ENCODE measurements at regions not wholly inside any gene's neighbourhood (a gene's known extent, or its start where the extent isn't known, plus 50 kb on each side); places are given as distances from the start of the nearest gene placed in this dataset.

DNA sequence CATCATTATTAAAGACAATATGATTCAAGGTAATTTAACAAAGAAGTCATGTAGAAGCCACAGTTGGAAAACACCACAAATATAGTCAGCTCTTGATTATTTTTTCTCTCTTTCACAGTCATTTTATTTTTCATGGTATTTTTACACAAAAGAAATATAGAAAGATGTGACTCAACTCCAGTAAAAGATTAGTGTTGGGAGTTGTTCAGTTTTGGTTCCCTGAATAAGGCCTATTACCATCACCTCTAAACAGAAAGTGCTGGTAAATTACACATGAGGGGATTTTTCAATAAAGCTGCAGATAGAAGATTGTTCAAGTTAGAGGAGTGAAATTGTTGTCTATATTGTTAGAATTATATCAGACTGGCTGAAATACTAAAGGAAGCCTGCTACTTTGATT lies 107.0 kb downstream of the DDIT4L start:
- DNase-seq: no peak

DNA sequence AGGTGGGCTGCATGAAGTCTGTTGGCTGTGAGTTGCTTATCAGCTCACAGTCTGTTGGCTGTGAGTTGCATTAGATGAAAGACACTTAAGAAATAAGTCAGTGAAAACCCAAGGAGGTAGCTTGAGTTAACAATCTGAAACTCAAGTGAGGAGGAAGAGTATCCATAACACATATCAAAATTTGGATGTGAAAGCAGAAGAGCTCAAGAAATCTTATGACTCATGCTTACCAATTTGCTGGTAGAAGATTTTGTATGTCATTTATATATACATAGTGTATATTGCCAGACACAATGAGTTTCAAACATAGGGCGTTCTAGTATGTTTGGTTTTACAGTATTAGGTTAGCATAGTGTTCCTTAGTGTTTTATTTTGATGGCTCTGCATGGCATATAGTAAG lies 107.4 kb downstream of the DDIT4L start:
- DNase-seq: no peak

DNA sequence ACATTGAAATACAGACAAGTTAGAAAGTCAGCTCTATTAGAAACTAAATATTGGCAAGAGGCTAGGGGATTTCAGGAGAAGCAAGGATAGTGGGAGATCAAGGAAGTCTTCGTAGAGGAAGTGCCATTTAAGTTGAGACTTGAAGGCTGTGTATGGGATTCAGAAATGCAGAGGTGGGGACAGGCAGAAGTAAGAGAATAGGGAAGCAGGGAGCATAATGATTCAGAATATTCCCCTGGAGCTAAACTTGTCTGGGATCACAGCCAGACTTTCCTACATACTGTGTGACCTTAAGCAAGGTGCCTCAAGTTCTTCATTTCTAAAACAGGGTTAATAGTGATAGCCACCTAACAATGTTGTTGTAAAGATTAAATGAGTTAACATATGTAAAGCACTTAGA lies 108.8 kb downstream of the DDIT4L start:
- DNase-seq: no peak

DNA sequence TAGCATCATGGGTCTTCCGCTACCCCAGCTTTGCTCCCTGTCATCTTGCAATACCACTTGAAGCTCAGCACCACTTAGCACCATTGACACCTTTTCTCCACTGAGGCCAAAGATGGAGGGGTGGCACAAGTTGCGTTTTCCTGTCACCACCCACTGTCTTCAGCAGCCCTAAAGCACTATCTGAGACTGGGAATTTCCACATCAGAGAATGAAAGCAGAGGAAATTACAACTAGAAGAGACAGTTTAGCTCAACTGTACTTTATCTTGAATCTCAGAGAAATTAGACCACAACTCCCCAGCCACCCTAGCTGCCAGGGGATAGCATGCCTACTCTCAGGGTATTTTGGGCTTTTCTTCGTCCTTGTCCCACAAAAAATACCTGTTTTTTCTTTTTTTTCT lies 111.0 kb downstream of the DDIT4L start:
- no peak for DNase-seq

DNA sequence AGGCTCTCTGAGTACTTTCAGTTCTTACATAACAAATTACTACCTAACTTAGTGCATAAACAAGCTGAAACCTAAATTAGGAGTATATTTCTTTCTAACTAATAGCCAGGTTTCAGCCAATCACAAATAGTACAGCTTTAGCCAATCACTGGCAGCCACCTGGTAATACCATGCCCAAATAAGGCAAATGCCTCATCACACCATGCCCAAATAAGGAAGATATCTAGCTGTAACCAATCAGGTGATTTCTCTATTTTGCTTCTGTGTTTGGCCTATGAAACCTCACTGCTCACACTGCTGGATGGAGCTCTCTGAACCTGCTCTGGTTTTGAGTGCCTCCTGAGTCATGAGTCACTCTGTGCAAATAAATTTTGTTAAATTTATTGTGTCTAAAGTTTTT lies 113.5 kb downstream of the DDIT4L start:
- no peak for DNase-seq

DNA sequence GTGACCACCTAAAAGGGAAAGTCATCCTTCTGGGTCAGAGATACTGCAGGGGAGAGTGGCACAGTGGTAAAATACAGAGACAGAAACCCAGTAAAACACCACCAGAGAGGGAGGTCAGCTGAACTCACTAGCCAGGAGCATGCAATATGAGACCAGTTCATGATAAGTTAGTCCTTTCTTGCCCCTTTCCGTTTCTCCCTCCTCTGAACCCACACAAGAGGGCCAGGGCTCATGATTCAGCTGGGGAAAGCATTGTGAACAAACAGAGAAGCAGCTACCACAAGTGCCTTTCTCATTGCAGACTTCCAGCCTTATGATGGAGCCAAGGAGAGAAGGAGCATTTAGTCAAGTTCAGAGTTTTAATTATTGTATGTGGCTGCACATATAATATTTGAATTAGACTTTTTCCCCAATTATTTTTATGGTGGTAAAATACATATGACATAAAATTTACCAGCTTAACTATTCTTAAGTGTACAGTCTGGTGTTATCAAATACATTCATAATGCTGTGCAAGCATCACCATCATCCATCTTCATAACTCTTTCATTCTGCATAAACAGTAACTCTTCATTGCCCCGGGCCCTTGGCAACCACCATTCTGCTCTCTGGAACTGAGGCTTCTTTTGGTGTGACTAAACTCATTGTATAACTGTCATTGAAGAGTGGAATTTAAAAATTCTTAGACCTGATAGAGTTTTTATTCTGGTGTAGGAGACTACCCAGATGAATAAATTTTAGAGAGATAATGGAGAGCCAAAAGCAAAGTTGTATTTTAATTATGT lies 114.6 kb downstream of the DDIT4L start:
- no peak for DNase-seq

DNA sequence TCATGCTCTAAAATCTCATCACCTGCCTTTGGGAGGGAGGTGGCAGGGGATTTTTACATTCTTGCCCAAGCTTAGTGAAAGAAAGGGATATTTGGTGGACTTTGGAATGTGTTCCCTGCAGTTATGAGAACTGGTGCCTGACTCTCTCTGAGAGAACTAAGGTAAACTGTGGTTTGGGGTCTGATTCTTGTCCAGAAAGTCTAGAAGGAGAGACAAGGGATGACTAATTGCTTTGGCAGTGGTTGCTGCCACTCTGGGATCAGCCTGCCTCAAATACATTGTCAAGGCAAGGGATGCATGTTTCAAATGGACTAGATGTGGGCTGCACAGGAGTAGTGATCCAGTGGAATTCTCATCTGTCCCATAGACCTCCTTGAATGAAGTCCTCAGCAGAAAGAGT lies 115.2 kb downstream of the DDIT4L start:
- DNase-seq: no peak

DNA sequence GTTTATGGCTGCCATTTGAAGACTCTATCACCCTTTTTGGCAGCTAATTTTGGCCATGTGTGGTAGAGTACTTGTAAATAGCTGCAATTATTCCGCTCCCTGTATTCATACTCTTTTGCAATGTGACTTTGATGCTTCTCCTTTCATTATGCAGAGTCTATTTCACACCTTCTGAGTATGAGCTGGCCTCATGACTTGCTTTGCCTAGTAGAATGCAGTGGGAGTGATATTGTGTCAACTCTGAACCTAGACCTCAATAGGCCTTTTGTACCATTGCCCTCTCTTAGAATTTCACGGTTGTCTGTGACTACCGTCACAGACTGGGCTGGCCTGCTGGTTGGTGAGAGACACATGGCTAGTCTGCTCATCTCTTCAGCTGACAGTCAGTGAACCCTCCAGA lies 118.8 kb downstream of the DDIT4L start:
- DNase-seq: no peak

DNA sequence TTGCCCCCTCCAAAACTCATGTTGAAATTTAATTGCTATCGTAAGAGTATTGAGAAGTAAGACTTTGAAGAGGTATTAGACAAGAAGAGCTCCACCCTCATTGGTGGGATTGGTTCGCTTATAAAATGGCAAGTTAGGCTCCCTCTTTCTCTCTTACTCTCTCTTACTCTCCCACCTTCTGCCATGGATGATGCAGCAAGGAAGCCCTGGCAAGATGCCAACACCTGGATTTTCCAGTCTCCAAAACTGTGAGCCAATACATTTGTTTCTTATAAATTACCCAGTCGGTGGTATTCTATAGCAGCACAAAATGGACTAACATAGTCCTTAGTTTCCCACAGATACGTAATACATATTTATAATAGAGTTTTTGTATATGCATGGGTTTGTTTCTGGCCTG lies 119.4 kb downstream of the DDIT4L start:
- DNase-seq: no peak

DNA sequence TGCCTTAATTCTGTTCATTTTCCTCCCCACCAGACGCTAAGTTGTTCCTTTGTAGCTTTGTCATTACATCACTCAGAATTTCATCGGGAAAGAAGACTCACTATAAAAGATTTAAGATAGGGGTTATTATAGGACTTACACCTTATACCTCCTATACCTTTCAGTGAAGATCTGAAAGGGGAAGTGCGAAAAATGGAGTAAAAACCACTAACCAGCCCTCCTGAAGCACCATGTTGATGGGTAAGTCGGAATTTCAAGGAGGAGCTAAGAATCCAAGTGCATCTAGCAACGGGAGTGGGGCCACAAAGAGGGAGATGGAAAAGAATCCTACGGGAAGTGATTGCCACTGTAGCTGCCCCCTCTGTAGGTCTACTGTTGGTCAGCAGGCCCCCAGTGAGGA lies 119.1 kb upstream of the H2AZ1 start:
- DNase-seq: no peak

DNA sequence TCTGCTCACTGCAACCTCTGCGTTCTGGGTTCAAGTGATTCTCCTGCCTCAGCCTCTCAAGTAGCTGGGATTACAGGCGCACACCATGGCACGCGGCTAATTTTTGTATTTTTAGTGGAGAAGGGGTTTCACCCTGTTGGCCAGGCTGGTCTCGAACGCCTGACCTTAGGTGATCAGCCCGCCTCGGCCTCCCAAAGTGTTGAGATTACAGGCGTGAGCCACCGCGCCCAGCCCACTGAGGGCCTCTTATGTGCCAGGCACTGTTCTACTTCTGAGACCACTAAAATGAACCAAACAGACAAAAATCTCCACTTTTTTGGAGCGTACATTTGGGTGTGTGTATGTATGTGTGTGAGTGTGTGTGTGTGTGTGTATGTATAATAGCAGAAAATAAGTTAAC lies 117.2 kb upstream of the H2AZ1 start:
- no peak for DNase-seq

DNA sequence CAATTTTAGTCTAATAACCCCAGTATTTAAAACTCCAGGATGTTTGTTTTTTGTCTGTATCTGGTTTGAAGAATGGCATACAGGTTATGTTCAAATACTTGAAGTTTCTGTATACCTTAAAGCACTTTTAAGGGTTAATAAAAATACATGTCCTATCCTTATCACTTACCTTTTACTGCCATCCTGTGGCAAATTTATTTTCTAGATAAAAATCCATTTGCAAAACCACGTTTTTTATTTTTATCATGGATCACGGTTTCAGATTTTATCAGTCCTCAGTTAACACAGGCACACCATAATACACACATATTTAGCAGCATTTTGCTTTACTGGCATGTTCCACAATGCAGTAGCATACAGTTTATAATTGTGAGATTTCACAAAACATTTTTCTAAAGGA lies 113.3 kb upstream of the H2AZ1 start:
- no peak for DNase-seq

DNA sequence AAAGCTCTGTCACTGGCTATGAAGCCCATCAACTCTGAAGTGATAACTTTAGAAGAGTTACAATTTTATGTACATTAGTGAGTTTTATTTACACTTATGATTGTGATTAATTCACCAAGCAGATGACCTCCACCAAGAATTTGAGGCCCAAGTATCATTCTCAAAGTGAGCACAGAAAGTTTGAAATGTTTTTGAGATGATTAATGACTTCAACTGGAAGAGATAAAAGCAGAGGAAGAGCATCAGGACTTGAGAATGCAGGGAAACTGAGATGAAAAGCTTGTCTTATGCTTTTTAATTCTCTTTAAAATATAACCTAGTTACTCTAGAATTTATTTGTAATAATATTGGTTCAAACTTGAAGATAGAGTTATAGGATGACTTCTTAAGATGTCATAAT lies 112.8 kb upstream of the H2AZ1 start:
- no peak for DNase-seq

DNA sequence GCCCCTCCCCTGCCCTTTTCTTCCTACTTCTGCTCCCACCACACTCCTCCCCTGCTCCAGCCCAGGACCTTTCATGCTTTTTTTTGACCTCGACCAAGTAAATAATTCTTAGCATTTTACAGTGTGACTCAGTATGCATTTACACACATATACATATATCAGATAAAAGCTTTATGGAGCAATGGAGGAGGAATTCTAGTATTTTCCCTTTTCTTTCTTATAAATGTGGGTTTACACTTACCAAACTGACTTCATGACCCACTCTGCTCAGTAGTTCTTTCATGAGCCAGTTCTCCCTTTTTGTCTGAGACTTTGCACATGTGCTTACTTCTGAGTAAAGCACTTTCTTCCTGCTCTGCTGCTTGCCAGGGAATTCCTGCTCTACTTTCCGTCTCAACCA lies 111.8 kb upstream of the H2AZ1 start:
- no peak for DNase-seq

DNA sequence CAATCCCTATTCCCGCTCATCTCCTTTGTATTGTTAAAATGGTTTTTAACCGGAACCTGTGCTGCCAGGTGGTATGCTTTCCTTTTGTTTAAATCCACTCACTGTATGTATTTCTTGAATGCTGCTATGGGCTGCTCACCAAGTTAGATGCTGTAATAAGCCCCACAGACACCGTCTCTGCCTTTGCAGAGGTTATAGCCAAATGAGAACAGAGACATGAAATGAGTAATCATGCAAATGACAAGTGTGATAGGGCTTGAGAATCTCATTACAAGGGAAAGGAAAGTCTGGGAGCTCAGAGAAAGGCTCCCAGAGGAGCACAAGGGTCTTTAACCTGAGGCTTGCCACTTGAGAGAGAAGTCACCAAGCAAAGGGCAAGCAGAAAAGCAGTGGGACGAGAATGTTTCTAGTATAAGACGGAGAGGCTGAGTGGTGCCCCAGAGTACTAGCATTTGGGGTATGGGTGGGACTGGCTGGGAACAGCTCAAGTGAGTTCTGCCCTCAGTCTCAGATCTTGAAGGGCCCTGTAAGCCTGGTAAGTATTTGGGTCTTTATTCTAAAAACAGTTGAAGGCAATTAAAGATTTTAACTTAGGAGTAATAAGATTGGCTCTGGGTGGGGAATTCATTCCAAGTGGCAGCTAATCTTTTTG lies 110.8 kb upstream of the H2AZ1 start:
- no peak for DNase-seq

DNA sequence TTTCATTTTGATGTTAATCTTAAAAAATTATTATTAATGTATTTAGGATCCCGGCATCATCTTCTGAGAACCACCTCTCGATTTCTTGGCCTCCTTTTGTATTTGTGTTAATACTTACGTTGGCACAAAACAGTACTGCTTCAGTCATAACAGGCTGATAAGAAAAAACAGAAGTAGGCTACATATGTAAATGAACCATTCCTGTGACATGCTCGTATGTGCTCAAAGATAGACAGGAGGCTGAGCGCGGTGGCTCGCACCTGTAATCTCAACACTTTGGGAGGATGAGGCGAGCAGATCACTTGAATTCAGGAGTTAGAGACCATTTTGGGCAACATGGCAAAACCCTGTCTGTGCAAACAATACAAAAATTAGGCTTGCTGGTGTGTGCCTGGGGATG lies 109.4 kb upstream of the H2AZ1 start:
- DNase-seq: no peak

DNA sequence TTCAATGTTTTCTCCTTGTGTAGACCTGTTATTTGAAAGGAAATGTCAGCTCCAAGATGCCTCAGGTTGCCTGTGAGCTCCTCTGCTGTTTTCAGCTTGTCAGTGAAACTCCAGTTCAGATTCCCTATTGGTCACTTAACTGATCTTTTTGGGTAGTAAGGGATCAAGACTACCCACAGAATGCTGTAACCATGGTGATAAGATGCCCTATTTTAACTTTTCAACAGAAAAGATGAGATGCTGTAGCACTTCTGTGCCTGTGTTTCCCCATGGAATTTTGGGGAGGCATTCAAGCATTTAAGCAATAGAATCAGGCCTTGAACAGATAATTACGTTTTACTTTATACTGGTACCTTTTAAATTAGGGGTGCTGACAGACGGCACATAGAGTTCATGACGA lies 106.6 kb upstream of the H2AZ1 start:
- DNase-seq: no peak

DNA sequence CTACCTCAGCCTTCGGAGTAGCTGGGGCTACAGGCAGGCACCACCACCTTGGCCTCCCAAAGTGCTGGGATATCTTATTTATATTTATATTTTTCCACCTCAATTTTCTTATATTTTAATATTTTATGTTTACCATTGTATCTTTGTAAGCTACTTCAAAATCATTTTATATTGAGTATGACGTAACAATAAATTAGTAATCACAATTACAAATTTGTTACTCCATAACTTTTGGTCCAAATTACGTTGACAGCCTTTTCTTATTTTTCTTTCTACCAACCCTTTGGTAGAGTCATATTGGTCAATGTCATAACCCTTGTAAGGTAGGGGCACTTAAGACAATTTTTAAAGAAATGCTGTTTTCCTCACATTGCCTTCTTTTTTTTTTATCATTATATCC lies 104.0 kb upstream of the H2AZ1 start:
- DNase-seq: no peak

DNA sequence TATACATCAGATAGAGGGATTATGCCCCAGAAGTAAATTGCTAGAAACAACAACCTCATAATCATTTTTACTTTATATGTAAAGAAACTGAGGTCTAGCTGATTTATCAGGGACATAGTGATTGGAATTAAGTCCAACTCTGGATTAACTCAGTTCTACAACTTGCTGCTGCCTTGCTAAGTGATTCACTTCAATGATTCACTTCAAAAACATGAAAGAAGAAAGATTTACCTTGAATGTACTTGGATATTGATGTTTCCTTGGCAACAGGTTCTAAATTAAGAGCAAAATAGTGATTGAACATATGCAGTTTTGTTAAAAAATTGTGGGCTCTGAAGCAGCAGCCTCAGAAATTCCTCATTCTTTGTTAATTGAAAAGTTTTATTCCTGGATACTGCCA lies 99.8 kb upstream of the H2AZ1 start:
- DNase-seq: no peak

DNA sequence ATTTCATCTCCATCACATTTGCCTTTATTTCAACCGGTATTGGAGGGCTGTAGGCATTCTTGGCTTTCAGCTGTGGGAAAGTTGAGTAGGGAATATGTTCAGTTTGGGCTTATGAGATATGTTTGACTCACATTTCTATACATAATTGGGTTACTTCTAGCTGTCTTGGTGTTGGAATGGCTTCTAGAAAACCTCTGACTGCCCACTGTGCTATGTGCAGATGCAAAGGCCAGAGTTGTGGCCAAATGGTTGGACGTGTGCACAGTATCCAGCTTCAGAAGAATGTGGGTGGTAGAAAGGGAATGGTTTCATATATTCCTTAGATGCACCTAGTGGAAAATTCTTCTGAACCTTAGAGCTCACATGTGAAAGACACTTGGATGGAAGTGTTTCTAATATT lies 92.6 kb upstream of the H2AZ1 start:
- DNase-seq: no peak

DNA sequence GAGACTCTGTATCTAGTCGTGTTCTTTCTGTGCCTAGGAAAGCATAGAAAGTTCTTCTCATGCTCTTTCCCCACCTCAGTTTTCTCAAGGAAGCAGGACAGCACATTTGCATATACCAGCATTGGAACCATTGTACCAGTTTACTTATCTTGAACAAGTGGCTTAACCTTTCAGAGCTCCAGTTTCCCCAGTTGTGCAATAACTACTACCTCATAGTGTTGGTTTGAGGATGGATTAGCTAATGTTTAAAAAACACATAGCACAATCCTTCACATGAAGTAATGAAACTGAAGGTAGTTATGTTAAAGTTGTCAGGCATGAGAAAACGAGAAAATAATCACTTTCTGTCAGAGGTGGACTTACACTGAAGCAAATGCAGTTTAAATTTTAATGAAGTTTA lies 92.2 kb upstream of the H2AZ1 start:
- DNase-seq: no peak

DNA sequence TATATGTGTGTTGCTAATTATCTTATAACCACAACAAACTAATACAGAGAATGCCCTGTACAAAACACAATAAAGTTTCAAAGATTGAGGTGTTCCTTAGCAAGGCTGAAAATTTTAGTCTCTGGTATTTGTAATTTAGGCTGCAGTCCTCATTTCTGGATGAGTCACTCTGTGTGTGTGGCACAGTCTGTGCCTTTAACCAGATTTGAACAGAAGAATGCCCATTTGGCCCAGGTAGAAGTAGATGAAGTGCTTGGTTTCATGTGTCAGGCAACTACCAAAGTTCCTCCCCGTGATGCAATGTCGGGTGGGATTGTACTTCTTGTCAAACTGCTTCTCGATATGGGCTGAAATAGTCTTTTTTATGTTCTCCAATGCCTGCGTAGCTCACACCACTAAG lies 91.6 kb upstream of the H2AZ1 start:
- DNase-seq: no peak

DNA sequence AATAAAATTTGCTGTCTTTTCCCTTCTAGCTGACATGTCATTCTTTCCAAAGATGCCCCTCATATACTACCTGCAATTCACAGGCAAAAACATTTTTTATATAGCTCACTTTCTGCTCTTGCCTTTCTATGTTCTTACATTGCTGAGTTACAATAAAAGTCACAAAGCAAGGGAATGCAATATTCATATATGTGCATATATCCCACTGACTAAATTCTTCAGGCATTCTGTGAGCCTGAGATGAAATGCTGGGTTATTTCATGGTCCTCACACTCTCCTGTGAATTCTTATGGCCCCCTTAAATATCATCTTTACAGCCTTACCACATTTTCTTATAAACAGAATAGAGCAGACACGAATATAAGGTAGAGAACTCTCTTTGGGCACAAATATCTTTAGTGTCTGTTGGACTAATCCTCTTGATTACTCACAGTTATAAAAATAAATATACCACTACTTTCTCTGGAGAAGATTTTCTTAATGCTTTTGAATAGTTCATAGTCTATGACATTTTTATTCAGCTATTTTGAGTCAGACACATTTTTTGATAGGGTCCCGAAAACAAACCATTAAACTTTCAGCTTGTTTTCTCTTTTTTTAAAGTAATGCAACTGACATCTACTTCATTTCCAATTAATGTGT lies 84.1 kb upstream of the H2AZ1 start:
- DNase-seq: no peak

DNA sequence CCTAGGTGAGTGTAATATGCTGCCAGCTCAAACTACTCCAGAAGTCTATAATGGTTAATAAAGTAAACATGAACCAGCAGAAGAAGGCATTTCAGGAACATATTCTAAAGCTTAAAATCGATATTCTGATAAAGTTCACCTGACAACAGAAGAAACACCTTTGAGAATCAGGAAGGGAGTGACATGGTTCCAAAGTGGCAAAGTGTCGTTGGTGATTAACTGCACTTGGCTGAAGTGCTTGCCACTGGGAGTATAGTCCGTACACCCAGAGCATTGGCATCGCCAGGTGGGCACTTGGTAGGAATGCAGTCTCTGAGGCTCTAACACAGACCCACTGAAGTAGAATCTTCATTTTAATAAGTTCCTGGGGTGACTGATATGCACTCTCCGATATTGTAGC lies 76.0 kb upstream of the H2AZ1 start:
- no peak for DNase-seq

DNA sequence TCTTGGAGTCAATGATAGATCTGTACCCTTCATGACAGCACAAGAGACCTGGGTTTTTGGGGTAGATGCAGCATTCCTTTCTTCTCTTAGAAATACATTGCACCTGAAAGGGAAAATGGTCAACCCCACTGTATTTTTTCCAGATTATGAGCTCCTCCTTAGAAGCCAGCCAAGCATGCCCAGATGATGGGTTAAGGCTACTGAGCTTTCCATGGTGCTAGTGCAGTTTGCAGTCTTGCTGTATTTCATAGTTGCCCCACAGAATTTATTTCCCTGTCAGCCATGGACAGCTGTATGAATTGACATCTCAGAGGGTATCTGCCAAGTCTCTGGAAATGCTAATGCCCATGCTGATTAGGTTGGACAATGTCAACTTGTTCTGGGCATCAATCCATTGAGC lies 73.7 kb upstream of the H2AZ1 start:
- DNase-seq: no peak
